A549 (cell line): ENCODE measurements at regions not wholly inside any gene's neighbourhood (a gene's known extent, or its start where the extent isn't known, plus 50 kb on each side); places are given as distances from the start of the nearest gene placed in this dataset.

Source experiments
- CBX2 ChIP-seq: fragments of 200-600 bp; sonication (generic); IDR thresholded peaks from 2 replicates; pipeline ENCODE4 v1.6.1; 2016; ENCODE audit warnings: low read depth, mild to moderate bottlenecking, borderline replicate concordance
- CEBPB ChIP-seq, 2 experiments: fragments of >200 bp in 1 of 2; sonication (Bioruptor Twin) in 1 of 2; formaldehyde crosslinking in 1 of 2; IDR thresholded peaks; 2 replicates each; pipeline ENCODE4 v1.6.1; 2012 to 2016
- EP300 ChIP-seq, 2 experiments: fragments of >200 bp; sonication (Bioruptor Twin); formaldehyde crosslinking; IDR thresholded peaks; 2 replicates in 1 of 2; 3 replicates in 1 of 2; pipeline ENCODE4 v1.6.1; 2016 to 2017
- HDAC2 ChIP-seq: fragments of 200-600 bp; sonication (generic); IDR thresholded peaks from 2 replicates; pipeline ENCODE4 v1.6.1; 2016
- JUN ChIP-seq, 2 experiments: fragments of >200 bp; sonication (Bioruptor Twin); formaldehyde crosslinking; IDR thresholded peaks; 2 replicates in 1 of 2; 3 replicates in 1 of 2; pipeline ENCODE4 v1.6.1; 2016 to 2017
- JUNB ChIP-seq: fragments of >200 bp; sonication (Bioruptor Twin); formaldehyde crosslinking; IDR thresholded peaks from 2 replicates; pipeline ENCODE4 v1.6.1; 2016
- MAX ChIP-seq: IDR thresholded peaks from 2 replicates; pipeline ENCODE4 v1.6.1; 2012
- POLR2A ChIP-seq: IDR thresholded peaks from 2 replicates; pipeline ENCODE4 v1.6.1; 2012; ENCODE audit warnings: mild to moderate bottlenecking, low read length
- RAD21 ChIP-seq, 2 experiments: fragments of >200 bp in 1 of 2; sonication (Bioruptor Twin) in 1 of 2; formaldehyde crosslinking in 1 of 2; IDR thresholded peaks in 1 of 2; conservative IDR thresholded peaks in 1 of 2; 2 replicates in 1 of 2; 3 replicates in 1 of 2; pipeline ENCODE4 v1.6.1; 2012 to 2018; ENCODE audit warnings: inconsistent platforms in 1 of 2
- RARB ChIP-seq: fragments of 250-450 bp; sonication (Bioruptor Pico); IDR thresholded peaks from 2 replicates; pipeline ENCODE4 v1.8.0; 2021; ENCODE audit warnings: mild to moderate bottlenecking, moderate library complexity
- REST ChIP-seq: fragments of 200-600 bp; sonication (generic); IDR thresholded peaks from 2 replicates; pipeline ENCODE4 v1.6.1; 2016; ENCODE audit warnings: antibody characterized with exemption, mild to moderate bottlenecking, moderate library complexity
- TF ChIP-seq, protein P1 (sequence below): fragments of >200 bp; sonication (Bioruptor Twin); formaldehyde crosslinking; IDR thresholded peaks from 3 replicates; pipeline ENCODE4 v1.5.1; 2016

- TF ChIP-seq, protein P1, sequence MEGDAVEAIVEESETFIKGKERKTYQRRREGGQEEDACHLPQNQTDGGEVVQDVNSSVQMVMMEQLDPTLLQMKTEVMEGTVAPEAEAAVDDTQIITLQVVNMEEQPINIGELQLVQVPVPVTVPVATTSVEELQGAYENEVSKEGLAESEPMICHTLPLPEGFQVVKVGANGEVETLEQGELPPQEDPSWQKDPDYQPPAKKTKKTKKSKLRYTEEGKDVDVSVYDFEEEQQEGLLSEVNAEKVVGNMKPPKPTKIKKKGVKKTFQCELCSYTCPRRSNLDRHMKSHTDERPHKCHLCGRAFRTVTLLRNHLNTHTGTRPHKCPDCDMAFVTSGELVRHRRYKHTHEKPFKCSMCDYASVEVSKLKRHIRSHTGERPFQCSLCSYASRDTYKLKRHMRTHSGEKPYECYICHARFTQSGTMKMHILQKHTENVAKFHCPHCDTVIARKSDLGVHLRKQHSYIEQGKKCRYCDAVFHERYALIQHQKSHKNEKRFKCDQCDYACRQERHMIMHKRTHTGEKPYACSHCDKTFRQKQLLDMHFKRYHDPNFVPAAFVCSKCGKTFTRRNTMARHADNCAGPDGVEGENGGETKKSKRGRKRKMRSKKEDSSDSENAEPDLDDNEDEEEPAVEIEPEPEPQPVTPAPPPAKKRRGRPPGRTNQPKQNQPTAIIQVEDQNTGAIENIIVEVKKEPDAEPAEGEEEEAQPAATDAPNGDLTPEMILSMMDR: no peak
- TF ChIP-seq POLR2A (no peak), RARB (no peak), CBX2 (no peak), MAX (no peak), CEBPB (IDR thresholded peaks at IDR 0.05) (no peak), JUN (IDR thresholded peaks at IDR 0.05) (no peak), REST (no peak), HDAC2 (no peak), EP300 (IDR thresholded peaks at IDR 0.05) (no peak), RAD21 (conservative IDR thresholded peaks at IDR 0.05 in 1 of 2, IDR thresholded peaks at IDR 0.05 in 1 of 2) (no peak), JUNB (no peak)
Measured at GRCh38 chr18:45487581-45487980, 127.7 kb upstream of the SLC14A2 start.
